ENCODE measurements at regions not wholly inside any gene's neighbourhood (a gene's known extent, or its start where the extent isn't known, plus 50 kb on each side); places are given as distances from the start of the nearest gene placed in this dataset.
A peak's percentile ranks its signal among the peaks of the same experiment; 100 is the strongest.

DNA sequence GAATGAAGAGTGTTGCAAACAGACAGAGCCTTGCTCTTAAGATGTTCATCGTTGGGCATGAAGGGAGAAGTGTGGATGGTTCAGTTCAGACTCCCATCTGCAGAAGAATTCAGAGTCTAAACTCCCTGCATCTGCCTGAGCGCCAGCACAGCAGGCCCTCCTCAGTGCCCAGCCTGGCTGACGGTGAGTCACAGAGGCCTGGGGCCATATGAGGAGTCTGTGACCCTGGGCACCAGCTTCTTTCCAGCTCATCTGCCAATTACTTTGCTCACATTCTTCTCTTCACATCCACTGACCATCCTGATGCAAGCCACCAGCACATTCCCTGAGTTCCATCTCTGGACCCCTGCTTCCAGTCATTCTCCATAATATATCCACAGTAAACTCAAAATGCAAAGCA is 401.1 kb upstream of the TRPC7 start:
- Histone ChIP-seq H3K4me1 (no peaks in the 10 kb centered on the region), H3K27ac (replicated peaks in 1 of 4) (no peak overlapping the region), H3K36me3 (no peaks in the 10 kb centered on the region), H3K9me3 (no peaks in the 10 kb centered on the region), H3K4me3 (no peak overlapping the region), H3K27me3 (peaks cover 0 to 9% (median 0%) of the 10 kb centered on the region in 4 donors)
- TF ChIP-seq EP300 (IDR thresholded peaks at IDR 0.05), result no peak
- TF ChIP-seq POLR2AphosphoS5 (IDR thresholded peaks at IDR 0.05), result no peak
- TF ChIP-seq, protein P1, sequence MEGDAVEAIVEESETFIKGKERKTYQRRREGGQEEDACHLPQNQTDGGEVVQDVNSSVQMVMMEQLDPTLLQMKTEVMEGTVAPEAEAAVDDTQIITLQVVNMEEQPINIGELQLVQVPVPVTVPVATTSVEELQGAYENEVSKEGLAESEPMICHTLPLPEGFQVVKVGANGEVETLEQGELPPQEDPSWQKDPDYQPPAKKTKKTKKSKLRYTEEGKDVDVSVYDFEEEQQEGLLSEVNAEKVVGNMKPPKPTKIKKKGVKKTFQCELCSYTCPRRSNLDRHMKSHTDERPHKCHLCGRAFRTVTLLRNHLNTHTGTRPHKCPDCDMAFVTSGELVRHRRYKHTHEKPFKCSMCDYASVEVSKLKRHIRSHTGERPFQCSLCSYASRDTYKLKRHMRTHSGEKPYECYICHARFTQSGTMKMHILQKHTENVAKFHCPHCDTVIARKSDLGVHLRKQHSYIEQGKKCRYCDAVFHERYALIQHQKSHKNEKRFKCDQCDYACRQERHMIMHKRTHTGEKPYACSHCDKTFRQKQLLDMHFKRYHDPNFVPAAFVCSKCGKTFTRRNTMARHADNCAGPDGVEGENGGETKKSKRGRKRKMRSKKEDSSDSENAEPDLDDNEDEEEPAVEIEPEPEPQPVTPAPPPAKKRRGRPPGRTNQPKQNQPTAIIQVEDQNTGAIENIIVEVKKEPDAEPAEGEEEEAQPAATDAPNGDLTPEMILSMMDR (IDR thresholded peaks at IDR 0.05), result no peak
- no peak for TF ChIP-seq POLR2A (IDR thresholded peaks at IDR 0.05; ENCODE audit: low read depth)
- WGBS, result 91% methylated on average over 3 of the region's 3 CpGs
- DNase-seq (ENCODE audit: extremely low spot score), result no peak
- intact Hi-C loops (cut with DNase I), result no loop called here

DNA sequence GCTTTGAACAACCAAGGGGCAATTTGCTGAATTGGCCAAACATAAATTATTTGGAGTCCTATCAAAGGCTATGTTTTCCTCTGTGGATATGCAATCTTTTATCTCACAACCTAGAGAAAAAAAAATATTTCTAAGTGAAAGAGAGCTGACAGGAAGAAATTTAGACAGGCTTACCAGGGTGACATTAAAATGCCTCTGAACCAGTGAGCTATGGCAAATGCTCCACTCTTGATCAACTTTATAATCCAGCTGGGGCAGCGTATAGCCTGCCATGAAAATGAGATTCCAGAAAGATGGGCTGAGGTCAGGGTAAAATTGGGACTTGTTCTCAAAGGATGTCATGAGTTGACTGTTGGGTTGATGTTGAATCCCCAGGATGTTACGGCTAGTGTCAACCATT is 399.3 kb upstream of the TRPC7 start:
- Histone ChIP-seq H3K9me3 (no peaks in the 10 kb centered on the region), H3K4me3 (no peak overlapping the region), H3K4me1 (no peaks in the 10 kb centered on the region), H3K27me3 (no peaks in the 10 kb centered on the region), H3K36me3 (no peaks in the 10 kb centered on the region), H3K27ac (replicated peaks in 1 of 4) (no peak overlapping the region)
- 82% methylated on average over 2 of the region's 2 CpGs for WGBS
- intact Hi-C loops (cut with DNase I), result no loop called here
- TF ChIP-seq POLR2A (IDR thresholded peaks at IDR 0.05; ENCODE audit: low read depth) (no peak), EP300 (IDR thresholded peaks at IDR 0.05) (no peak), POLR2AphosphoS5 (IDR thresholded peaks at IDR 0.05) (no peak)
- TF ChIP-seq, protein P1 (IDR thresholded peaks at IDR 0.05), result no peak
- DNase-seq (ENCODE audit: extremely low spot score), result no peak

DNA sequence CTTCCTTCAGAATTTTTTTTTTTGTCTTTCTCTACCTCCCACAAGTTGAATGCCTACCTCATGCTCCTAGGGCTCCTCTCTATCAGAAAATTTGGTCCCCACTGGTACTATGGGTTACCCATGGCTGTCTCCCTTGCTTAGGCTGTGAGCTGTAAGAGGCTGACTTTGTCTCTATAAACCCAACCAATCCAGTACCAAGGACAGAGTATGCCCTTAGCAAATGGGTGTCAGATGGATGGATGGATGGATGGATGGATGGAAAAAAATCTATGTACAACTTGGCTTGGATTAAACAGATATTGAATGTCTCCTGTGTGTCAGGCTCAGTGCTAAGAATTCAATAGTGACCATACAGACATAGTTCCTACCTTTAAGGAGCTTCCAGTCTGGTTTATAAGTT is 398.2 kb upstream of the TRPC7 start:
- H3K36me3 ChIP-seq, result no peaks in the 10 kb centered on the region
- no peaks in the 10 kb centered on the region for H3K27me3 ChIP-seq
- intact Hi-C loops (cut with DNase I), result no loop called here
- no peak for DNase-seq (ENCODE audit: extremely low spot score)
- H3K4me1 ChIP-seq, result no peaks in the 10 kb centered on the region
- no peak overlapping the region for H3K27ac ChIP-seq (replicated peaks in 1 of 4)
- no peaks in the 10 kb centered on the region for H3K9me3 ChIP-seq
- H3K4me3 ChIP-seq, result no peak overlapping the region
- TF ChIP-seq POLR2A (IDR thresholded peaks at IDR 0.05; ENCODE audit: low read depth), result no peak
- TF ChIP-seq, protein P1 (IDR thresholded peaks at IDR 0.05), result no peak

DNA sequence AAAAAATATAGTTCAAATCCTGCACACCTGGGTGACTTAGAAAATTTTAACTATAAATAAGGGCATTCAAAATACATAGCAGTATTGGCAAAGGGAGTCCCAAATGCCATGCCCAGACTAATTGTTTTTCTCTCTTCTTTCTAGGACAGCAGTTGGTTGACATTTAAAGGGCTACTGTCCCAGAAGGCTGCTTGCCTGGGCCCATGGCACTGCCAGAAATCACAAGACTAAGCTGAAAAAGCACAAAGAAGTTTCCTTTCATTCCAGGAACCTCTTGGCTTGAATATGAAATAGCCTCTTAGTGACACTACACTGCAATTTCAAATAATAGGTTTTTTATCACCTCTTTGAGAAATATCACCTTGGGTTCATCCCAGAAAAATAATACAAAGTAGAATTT is 388.9 kb upstream of the TRPC7 start:
- Histone ChIP-seq H3K9me3 (peaks cover 0 to 2% (median 0%) of the 10 kb centered on the region in 4 donors), H3K4me1 (no peaks in the 10 kb centered on the region), H3K27me3 (no peaks in the 10 kb centered on the region), H3K27ac (replicated peaks in 1 of 4) (no peak overlapping the region), H3K4me3 (no peak overlapping the region), H3K36me3 (no peaks in the 10 kb centered on the region)
- intact Hi-C loops (cut with DNase I), result no loop called here
- TF ChIP-seq POLR2A (IDR thresholded peaks at IDR 0.05; ENCODE audit: low read depth) (no peak), EP300 (IDR thresholded peaks at IDR 0.05) (no peak), POLR2AphosphoS5 (IDR thresholded peaks at IDR 0.05) (no peak)
- TF ChIP-seq, protein P1 (IDR thresholded peaks at IDR 0.05), result no peak
- DNase-seq (ENCODE audit: extremely low spot score), result no peak

DNA sequence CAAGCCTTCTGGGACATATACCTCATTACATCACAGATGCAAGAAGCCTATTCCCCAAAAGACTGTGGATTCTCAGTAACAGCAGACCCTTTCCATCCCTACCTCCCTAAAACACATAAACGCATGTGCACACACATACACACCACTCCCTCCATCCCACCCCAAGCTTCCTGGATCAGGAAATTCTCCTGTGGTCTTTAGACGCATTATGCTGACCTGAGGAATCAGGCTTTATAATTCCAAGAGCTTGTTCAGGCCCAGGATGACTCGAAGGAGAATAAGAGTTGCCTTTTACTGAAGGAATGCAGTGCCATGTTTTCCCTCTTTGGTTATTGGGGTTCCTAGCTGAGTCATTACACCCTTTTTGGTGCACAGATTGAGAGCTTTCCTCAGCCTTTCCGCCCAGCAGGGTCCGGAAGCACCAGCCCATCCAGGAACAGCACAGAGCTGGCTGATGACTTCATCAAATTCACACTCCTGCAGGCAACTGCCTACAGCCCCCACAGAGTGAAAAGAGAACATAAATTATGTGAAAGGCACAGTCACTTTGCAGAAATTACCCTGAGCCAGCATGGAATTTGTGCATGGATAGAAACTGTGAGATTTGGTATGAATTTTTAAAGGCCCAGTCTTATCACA is 385.0 kb upstream of the TRPC7 start:
- Histone ChIP-seq H3K27me3 (no peaks in the 10 kb centered on the region), H3K27ac (replicated peaks in 1 of 4) (no peak overlapping the region), H3K36me3 (no peaks in the 10 kb centered on the region), H3K4me3 (no peak overlapping the region), H3K9me3 (peaks cover 0 to 3% (median 0%) of the 10 kb centered on the region in 4 donors), H3K4me1 (no peaks in the 10 kb centered on the region)
- DNase-seq (ENCODE audit: extremely low spot score), result peak; percentile 60
- TF ChIP-seq POLR2A (IDR thresholded peaks at IDR 0.05; ENCODE audit: low read depth), result no peak
- TF ChIP-seq EP300 (IDR thresholded peaks at IDR 0.05), result no peak
- TF ChIP-seq POLR2AphosphoS5 (IDR thresholded peaks at IDR 0.05), result no peak
- TF ChIP-seq, protein P1 (IDR thresholded peaks at IDR 0.05), result no peak
- 77% methylated on average over 5 of the region's 5 CpGs for WGBS
- intact Hi-C loops (cut with DNase I), result no loop called here
